SK-N-SH (cell line): ENCODE measurements at regions not wholly inside any gene's neighbourhood (a gene's known extent, or its start where the extent isn't known, plus 50 kb on each side); places are given as distances from the start of the nearest gene placed in this dataset.

ENCODE experiments used
- CTCF ChIA-PET: fragments of 300-600, 350-600 bp; formaldehyde crosslinking; extraction: SDS; loops from one replicate; lab custom pipeline; 2021; lab: Yijun Ruan, JAX
- POLR2A ChIA-PET: fragments of 350-600 bp; sonication (Branson Sonifier 250); formaldehyde crosslinking; extraction: SDS; loops from one replicate; lab custom pipeline; 2020; ENCODE audit warnings: antibody characterized with exemption, inconsistent platforms; lab: Yijun Ruan, JAX
- DNase-seq: peaks from one replicate; pipeline ENCODE4 v3.0.0; 2012
- H2AFZ ChIP-seq: fragments of 200-600 bp; sonication (generic); 2 replicates; pipeline ENCODE4 v1.8.1; 2016; ENCODE audit warnings: antibody characterized with exemption, mild to moderate bottlenecking, low read depth
- H3F3A ChIP-seq: fragments of 200-600 bp; sonication (generic); replicated peaks from 2 replicates; pipeline ENCODE3; 2016; ENCODE audit warnings: antibody characterized with exemption, mild to moderate bottlenecking; ENCODE audit not compliant: insufficient read depth
- H3K27ac ChIP-seq, 2 experiments: fragments of 200-500 bp in 1 of 2; fragments of 200-600 bp in 1 of 2; sonication (Bioruptor generic) in 1 of 2; sonication (generic), shearing (Covaris generic) in 1 of 2; 2 replicates each; pipeline versions ENCODE4 v1.5.1 to v1.6.1; 2014 to 2016; ENCODE audit warnings: low read depth in 2 of 2, inconsistent platforms in 1 of 2, low read length in 1 of 2, mild to moderate bottlenecking in 1 of 2, mixed read lengths in 1 of 2
- H3K27me3 ChIP-seq: fragments of 200-600 bp; sonication (generic), shearing (Covaris generic); 2 replicates; pipeline ENCODE4 v1.6.1; 2016; ENCODE audit warnings: mixed run types; ENCODE audit not compliant: insufficient read depth
- H3K36me3 ChIP-seq, 2 experiments: fragments of 200-500 bp in 1 of 2; fragments of 200-600 bp in 1 of 2; sonication (Bioruptor generic) in 1 of 2; sonication (generic) in 1 of 2; replicated peaks in 1 of 2; 2 replicates each; pipeline versions ENCODE3 to v1.5.1; 2014 to 2016; ENCODE audit warnings: low read length in 1 of 2, mild to moderate bottlenecking in 1 of 2; ENCODE audit not compliant: insufficient read depth in 2 of 2, control insufficient read depth in 1 of 2
- H3K4me1 ChIP-seq, 2 experiments: fragments of 200-500 bp in 1 of 2; fragments of 200-600 bp in 1 of 2; sonication (Bioruptor generic) in 1 of 2; sonication (generic), shearing (Covaris generic) in 1 of 2; 2 replicates each; pipeline versions ENCODE4 v1.5.1 to v1.6.1; 2014 to 2016; ENCODE audit warnings: low read depth in 1 of 2, low read length in 1 of 2, mixed run types in 1 of 2; ENCODE audit not compliant: insufficient read depth in 2 of 2, control insufficient read depth in 1 of 2
- H3K4me2 ChIP-seq: fragments of 200-600 bp; sonication (generic), shearing (Covaris generic); 2 replicates; pipeline ENCODE4 v1.6.1; 2017; ENCODE audit warnings: mixed run types
- H3K4me3 ChIP-seq, 2 experiments: fragments of 200-500 bp in 1 of 2; fragments of 200-600 bp in 1 of 2; sonication (Bioruptor generic) in 1 of 2; sonication (generic), shearing (Covaris generic) in 1 of 2; 2 replicates each; pipeline versions ENCODE4 v1.5.1 to v1.8.1; 2014 to 2016; ENCODE audit warnings: low read depth in 2 of 2, inconsistent platforms in 1 of 2, low read length in 1 of 2, mild to moderate bottlenecking in 1 of 2, mixed read lengths in 1 of 2, moderate library complexity in 1 of 2
- H3K79me2 ChIP-seq: fragments of 200-600 bp; sonication (generic); 2 replicates; pipeline ENCODE4 v1.8.1; 2017; ENCODE audit warnings: mild to moderate bottlenecking; ENCODE audit not compliant: insufficient read depth
- H3K9ac ChIP-seq: fragments of 200-600 bp; sonication (generic); 2 replicates; pipeline ENCODE4 v1.6.1; 2017; ENCODE audit warnings: mixed run types
- H3K9me2 ChIP-seq: fragments of 200-600 bp; sonication (generic); 2 replicates; pipeline ENCODE4 v1.6.1; 2017; ENCODE audit warnings: mixed run types
- H3K9me3 ChIP-seq: fragments of 200-600 bp; sonication (generic); 2 replicates; pipeline ENCODE4 v1.6.1; 2017; ENCODE audit warnings: mixed run types, mild to moderate bottlenecking, moderate library complexity
- H4K20me1 ChIP-seq: fragments of 200-600 bp; sonication (generic); 2 replicates; pipeline ENCODE4 v1.6.1; 2017; ENCODE audit warnings: mild to moderate bottlenecking, mixed run types; ENCODE audit not compliant: insufficient read depth
- CHD2 ChIP-seq: fragments of 150-350 bp; IDR thresholded peaks from 2 replicates; pipeline ENCODE4 v1.6.1; 2018; ENCODE audit warnings: low read length; ENCODE audit not compliant: partially characterized antibody
- ELF1 ChIP-seq: IDR thresholded peaks from 2 replicates; pipeline ENCODE4 v1.4.0; 2012
- EP300 ChIP-seq, 2 experiments: IDR thresholded peaks; 2 replicates each; pipeline versions ENCODE4 v1.4.0 to v1.6.1; 2012; ENCODE audit warnings: borderline replicate concordance in 1 of 2, low read depth in 1 of 2, low read length in 1 of 2
- EZH2phosphoT487 ChIP-seq: fragments of 200-600 bp; sonication (generic); IDR thresholded peaks from 2 replicates; pipeline ENCODE4 v1.6.1; 2017; ENCODE audit warnings: low read depth, mixed run types, mild to moderate bottlenecking, antibody characterized with exemption, moderate library complexity, borderline replicate concordance
- FOXJ3 ChIP-seq: sonication (generic); formaldehyde crosslinking; IDR thresholded peaks from 2 replicates; pipeline ENCODE4 v1.5.1; 2020; ENCODE audit warnings: mild to moderate bottlenecking, missing genetic modification reagents
- GATA2 ChIP-seq: sonication (generic); formaldehyde crosslinking; IDR thresholded peaks from 2 replicates; pipeline ENCODE4 v1.5.0; 2020; ENCODE audit warnings: mild to moderate bottlenecking, missing genetic modification reagents
- MAX ChIP-seq: IDR thresholded peaks from 2 replicates; pipeline ENCODE4 v1.4.0; 2012; ENCODE audit warnings: low read depth
- MXI1 ChIP-seq: IDR thresholded peaks from 2 replicates; pipeline ENCODE4 v1.6.1; 2012; ENCODE audit warnings: mild to moderate bottlenecking, low read depth, low read length, improper control_type of control experiment
- NRF1 ChIP-seq: IDR thresholded peaks from 2 replicates; pipeline ENCODE4 v1.6.1; 2012; ENCODE audit warnings: low read depth, mild to moderate bottlenecking, low read length
- POLR2AphosphoS5 ChIP-seq: IDR thresholded peaks from 2 replicates; pipeline ENCODE4 v1.6.1; 2012; ENCODE audit warnings: low read depth, low read length
- RFX5 ChIP-seq: IDR thresholded peaks from 2 replicates; pipeline ENCODE4 v1.6.1; 2012; ENCODE audit warnings: mild to moderate bottlenecking, improper control_type of control experiment, low read length
- SIN3A ChIP-seq: IDR thresholded peaks from 2 replicates; pipeline ENCODE4 v1.6.1; 2012; ENCODE audit warnings: low read depth, mild to moderate bottlenecking, low read length, moderate library complexity, borderline replicate concordance
- SMC3 ChIP-seq: IDR thresholded peaks from 2 replicates; pipeline ENCODE4 v1.6.1; 2012; ENCODE audit warnings: low read depth, low read length, improper control_type of control experiment
- TAF1 ChIP-seq: IDR thresholded peaks from 2 replicates; pipeline ENCODE4 v1.6.1; 2012; ENCODE audit warnings: low read depth, mild to moderate bottlenecking, low read length, moderate library complexity, borderline replicate concordance
- TEAD4 ChIP-seq: IDR thresholded peaks from 2 replicates; pipeline ENCODE4 v1.4.0; 2012; ENCODE audit warnings: mild to moderate bottlenecking, borderline replicate concordance; ENCODE audit not compliant: insufficient read depth
- WGBS: methylation state at CpG from one replicate; pipeline ENCODE4 v1.1.6; 2017; ENCODE audit warnings: low lambda C conversion rate; 5-methylcytosine and 5-hydroxymethylcytosine counted together
- TF ChIP-seq, protein P1 (sequence below): IDR thresholded peaks from 2 replicates; pipeline ENCODE4 v1.4.0; 2012; ENCODE audit warnings: low read depth, borderline replicate concordance
- TF ChIP-seq, protein P2 (sequence below): IDR thresholded peaks from 2 replicates; pipeline ENCODE4; 2012
- TF ChIP-seq, protein P3 (sequence below): IDR thresholded peaks from 2 replicates; pipeline ENCODE4 v1.6.1; 2012; ENCODE audit warnings: mild to moderate bottlenecking, low read depth, low read length, moderate library complexity

GRCh38 chr9:135295551-135296300 lies 183.9 kb upstream of the PPP1R26 start:
- H4K20me1 ChIP-seq = no peaks in the 10 kb centered on the region
- no peaks in the 10 kb centered on the region for H3F3A ChIP-seq
- no peak overlapping the region for H2AFZ ChIP-seq
- no peak overlapping the region for H3K9ac ChIP-seq
- H3K36me3 ChIP-seq = no peaks in the 10 kb centered on the region
- no peak overlapping the region for H3K4me2 ChIP-seq
- POLR2A ChIA-PET = no interaction called here
- no peak overlapping the region for H3K27ac ChIP-seq
- 39% methylated on average over 11 of the region's 11 CpGs for WGBS
- no peak for TF ChIP-seq FOXJ3 (CRISPR knock-in tag)
- TF ChIP-seq TEAD4 = no peak
- no peak for TF ChIP-seq SMC3
- TF ChIP-seq POLR2AphosphoS5 = no peak
- TF ChIP-seq EZH2phosphoT487 = no peak
- TF ChIP-seq, protein P1, sequence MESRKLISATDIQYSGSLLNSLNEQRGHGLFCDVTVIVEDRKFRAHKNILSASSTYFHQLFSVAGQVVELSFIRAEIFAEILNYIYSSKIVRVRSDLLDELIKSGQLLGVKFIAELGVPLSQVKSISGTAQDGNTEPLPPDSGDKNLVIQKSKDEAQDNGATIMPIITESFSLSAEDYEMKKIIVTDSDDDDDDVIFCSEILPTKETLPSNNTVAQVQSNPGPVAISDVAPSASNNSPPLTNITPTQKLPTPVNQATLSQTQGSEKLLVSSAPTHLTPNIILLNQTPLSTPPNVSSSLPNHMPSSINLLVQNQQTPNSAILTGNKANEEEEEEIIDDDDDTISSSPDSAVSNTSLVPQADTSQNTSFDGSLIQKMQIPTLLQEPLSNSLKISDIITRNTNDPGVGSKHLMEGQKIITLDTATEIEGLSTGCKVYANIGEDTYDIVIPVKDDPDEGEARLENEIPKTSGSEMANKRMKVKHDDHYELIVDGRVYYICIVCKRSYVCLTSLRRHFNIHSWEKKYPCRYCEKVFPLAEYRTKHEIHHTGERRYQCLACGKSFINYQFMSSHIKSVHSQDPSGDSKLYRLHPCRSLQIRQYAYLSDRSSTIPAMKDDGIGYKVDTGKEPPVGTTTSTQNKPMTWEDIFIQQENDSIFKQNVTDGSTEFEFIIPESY = no peak
- TF ChIP-seq SIN3A = no peak
- TF ChIP-seq TAF1 = no peak
- no peak for TF ChIP-seq ELF1
- TF ChIP-seq GATA2 (CRISPR knock-in tag) = no peak
- no peak for TF ChIP-seq EP300 (IDR thresholded peaks at IDR 0.05; ENCODE audit: borderline replicate concordance in 1 of 2, low read depth in 1 of 2, low read length in 1 of 2)
- TF ChIP-seq CHD2 = no peak
- no peak for TF ChIP-seq RFX5
- no peaks in the 10 kb centered on the region for H3K9me2 ChIP-seq
- no peaks in the 10 kb centered on the region for H3K27me3 ChIP-seq
- no peak overlapping the region for H3K4me3 ChIP-seq
- no peak for DNase-seq
- no peaks in the 10 kb centered on the region for H3K79me2 ChIP-seq
- H3K9me3 ChIP-seq = no peaks in the 10 kb centered on the region
- CTCF ChIA-PET = interaction anchor here (1.0 to 1.2 kb wide), 2 partner anchors 14 to 36 kb away, joined by 3 read pairs; no protein-coding TSS in a partner anchor
- peaks cover 0 to 27% of the 10 kb centered on the region in 2 experiments; a peak in 2 of 4 replicates for H3K4me1 ChIP-seq

- Histone ChIP-seq H4K20me1 (no peaks in the 10 kb centered on the region), H3F3A (no peaks in the 10 kb centered on the region), H3K79me2 (no peaks in the 10 kb centered on the region), H2AFZ (no peak overlapping the region), H3K9me2 (no peaks in the 10 kb centered on the region), H3K4me3 (no peak overlapping the region), H3K27me3 (no peaks in the 10 kb centered on the region), H3K36me3 (no peaks in the 10 kb centered on the region), H3K9me3 (no peaks in the 10 kb centered on the region), H3K4me2 (no peak overlapping the region), H3K27ac (peak overlapping the region in 1 of 2 experiments; percentile 39; a peak in 1 of 4 replicates), H3K9ac (no peak overlapping the region), H3K4me1 (peaks cover 0 to 20% of the 10 kb centered on the region in 2 experiments; a peak in 1 of 4 replicates)
- 13% methylated on average over 12 of the region's 12 CpGs for WGBS
- CTCF ChIA-PET = interaction anchor here (1.0 kb wide), 1 partner anchor 13 kb away, joined by 3 read pairs; no protein-coding TSS in a partner anchor
- DNase-seq = peak; percentile 77
- POLR2A ChIA-PET = no interaction called here
- TF ChIP-seq NRF1 (no peak), MAX (no peak), MXI1 (no peak)
- TF ChIP-seq, protein P2, sequence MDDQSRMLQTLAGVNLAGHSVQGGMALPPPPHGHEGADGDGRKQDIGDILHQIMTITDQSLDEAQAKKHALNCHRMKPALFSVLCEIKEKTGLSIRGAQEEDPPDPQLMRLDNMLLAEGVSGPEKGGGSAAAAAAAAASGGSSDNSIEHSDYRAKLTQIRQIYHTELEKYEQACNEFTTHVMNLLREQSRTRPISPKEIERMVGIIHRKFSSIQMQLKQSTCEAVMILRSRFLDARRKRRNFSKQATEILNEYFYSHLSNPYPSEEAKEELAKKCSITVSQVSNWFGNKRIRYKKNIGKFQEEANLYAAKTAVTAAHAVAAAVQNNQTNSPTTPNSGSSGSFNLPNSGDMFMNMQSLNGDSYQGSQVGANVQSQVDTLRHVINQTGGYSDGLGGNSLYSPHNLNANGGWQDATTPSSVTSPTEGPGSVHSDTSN = no peak
- TF ChIP-seq, protein P3, sequence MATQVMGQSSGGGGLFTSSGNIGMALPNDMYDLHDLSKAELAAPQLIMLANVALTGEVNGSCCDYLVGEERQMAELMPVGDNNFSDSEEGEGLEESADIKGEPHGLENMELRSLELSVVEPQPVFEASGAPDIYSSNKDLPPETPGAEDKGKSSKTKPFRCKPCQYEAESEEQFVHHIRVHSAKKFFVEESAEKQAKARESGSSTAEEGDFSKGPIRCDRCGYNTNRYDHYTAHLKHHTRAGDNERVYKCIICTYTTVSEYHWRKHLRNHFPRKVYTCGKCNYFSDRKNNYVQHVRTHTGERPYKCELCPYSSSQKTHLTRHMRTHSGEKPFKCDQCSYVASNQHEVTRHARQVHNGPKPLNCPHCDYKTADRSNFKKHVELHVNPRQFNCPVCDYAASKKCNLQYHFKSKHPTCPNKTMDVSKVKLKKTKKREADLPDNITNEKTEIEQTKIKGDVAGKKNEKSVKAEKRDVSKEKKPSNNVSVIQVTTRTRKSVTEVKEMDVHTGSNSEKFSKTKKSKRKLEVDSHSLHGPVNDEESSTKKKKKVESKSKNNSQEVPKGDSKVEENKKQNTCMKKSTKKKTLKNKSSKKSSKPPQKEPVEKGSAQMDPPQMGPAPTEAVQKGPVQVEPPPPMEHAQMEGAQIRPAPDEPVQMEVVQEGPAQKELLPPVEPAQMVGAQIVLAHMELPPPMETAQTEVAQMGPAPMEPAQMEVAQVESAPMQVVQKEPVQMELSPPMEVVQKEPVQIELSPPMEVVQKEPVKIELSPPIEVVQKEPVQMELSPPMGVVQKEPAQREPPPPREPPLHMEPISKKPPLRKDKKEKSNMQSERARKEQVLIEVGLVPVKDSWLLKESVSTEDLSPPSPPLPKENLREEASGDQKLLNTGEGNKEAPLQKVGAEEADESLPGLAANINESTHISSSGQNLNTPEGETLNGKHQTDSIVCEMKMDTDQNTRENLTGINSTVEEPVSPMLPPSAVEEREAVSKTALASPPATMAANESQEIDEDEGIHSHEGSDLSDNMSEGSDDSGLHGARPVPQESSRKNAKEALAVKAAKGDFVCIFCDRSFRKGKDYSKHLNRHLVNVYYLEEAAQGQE = no peak
Observed at GRCh38 chr9:135296735-135297455, 182.7 kb upstream of the PPP1R26 start.
